ENCODE measurements at regions not wholly inside any gene's neighbourhood (a gene's known extent, or its start where the extent isn't known, plus 50 kb on each side); places are given as distances from the start of the nearest gene placed in this dataset.

- BruUV-seq (replicated peaks) = no TSS peak
- Histone ChIP-seq H2AK9ac (replicated peaks; ENCODE audit: low read depth, low read length, poor library complexity) (no peak overlapping the region), H3K9me3 (ENCODE audit: control insufficient read depth, insufficient read depth, low read length) (peaks cover 4% of the 10 kb centered on the region), H3K14ac (replicated peaks; ENCODE audit: low read depth, low read length) (no peak overlapping the region), H2BK120ac (ENCODE audit: low read depth, low read length) (no peak overlapping the region), H3K4me1 (ENCODE audit: control insufficient read depth, insufficient read depth, low read length) (no peaks in the 10 kb centered on the region), H2AK5ac (ENCODE audit: low read depth, low read length) (no peak overlapping the region), H2BK15ac (ENCODE audit: low read depth, low read length) (no peak overlapping the region), H2AFZ (replicated peaks; ENCODE audit: low read length, poor library complexity) (no peak overlapping the region), H4K8ac (ENCODE audit: low read depth in 2 of 2, low read length in 2 of 2) (no peak overlapping the region; a peak in 1 of 4 replicates), H4K5ac (ENCODE audit: low read depth, low read length) (no peak overlapping the region), H3K27ac (ENCODE audit: insufficient read depth, low read length) (no peak overlapping the region), H4K20me1 (ENCODE audit: insufficient read depth, low read length) (no peaks in the 10 kb centered on the region), H3K4ac (ENCODE audit: low read depth, low read length) (no peak overlapping the region), H3K9ac (ENCODE audit: low read depth, low read length) (no peak overlapping the region), H3K23ac (ENCODE audit: low read depth, low read length) (no peak overlapping the region), H3K56ac (ENCODE audit: extremely low read depth, insufficient read depth, low read length) (no peak overlapping the region), H3K9me1 (ENCODE audit: insufficient read depth, low read length) (no peaks in the 10 kb centered on the region), H3K18ac (ENCODE audit: low read depth, low read length) (no peak overlapping the region), H3K4me2 (ENCODE audit: low read depth, low read length) (no peak overlapping the region), H4K91ac (ENCODE audit: insufficient read depth, low read depth, low read length) (no peak overlapping the region), H3K36me3 (ENCODE audit: control insufficient read depth, insufficient read depth, low read length) (no peaks in the 10 kb centered on the region), H3K4me3 (ENCODE audit: insufficient read depth, low read depth, low read length) (no peak overlapping the region), H3K79me1 (ENCODE audit: low read depth in 1 of 2, low read length in 2 of 2) (no peaks in the 10 kb centered on the region), H2BK20ac (ENCODE audit: low read depth, low read length) (no peak overlapping the region), H2BK5ac (ENCODE audit: low read depth, low read length, poor library complexity, severe bottlenecking) (no peak overlapping the region), H3K27me3 (ENCODE audit: control insufficient read depth, insufficient read depth, low read length) (no peaks in the 10 kb centered on the region)
- intact Hi-C loops (cut with micrococcal nuclease) (no loop called here), dilution Hi-C loops (cut with HindIII; ENCODE audit: low sequenced_read_pairs, unreplicated experiment) (no loop called here), in situ Hi-C loops (cut with MboI; ENCODE audit: low sequenced_read_pairs) (no loop called here)
- POLR2A ChIA-PET (ENCODE audit: unreplicated experiment) = no interaction called here
- CTCF ChIA-PET = interaction anchor here (0.7 kb wide), 1 partner anchor 9 kb away, joined by 3 read pairs; no protein-coding TSS in a partner anchor
- ATAC-seq (ENCODE audit: low read depth) (no peak; the same call in 1 of the 2 replicates), DNase-seq (peak; percentile 15)
- TF ChIP-seq ELK1 (IDR thresholded peaks at IDR 0.05; ENCODE audit: borderline replicate concordance, low read depth, low read length) = no peak
- no peak for TF ChIP-seq MAZ (IDR thresholded peaks at IDR 0.05; ENCODE audit: borderline replicate concordance, low read depth, low read length)
- TF ChIP-seq USF2 (IDR thresholded peaks at IDR 0.05; ENCODE audit: low read depth, low read length) = no peak
- no peak for TF ChIP-seq POLR2A (IDR thresholded peaks at IDR 0.05; ENCODE audit: low read depth, low read length)
- TF ChIP-seq RFX5 (IDR thresholded peaks at IDR 0.05; ENCODE audit: low read depth, low read length) = no peak
- TF ChIP-seq CHD1 (IDR thresholded peaks at IDR 0.05; ENCODE audit: low read depth, low read length) = no peak
- TF ChIP-seq MAFK (IDR thresholded peaks at IDR 0.05; ENCODE audit: low read depth, low read length) = no peak
- TF ChIP-seq CEBPB (IDR thresholded peaks at IDR 0.05; ENCODE audit: low read depth, low read length) = no peak
- no peak for TF ChIP-seq BHLHE40 (IDR thresholded peaks at IDR 0.05; ENCODE audit: low read depth, low read length)
- no peak for TF ChIP-seq SMC3 (IDR thresholded peaks at IDR 0.05; ENCODE audit: low read depth, low read length)
- no peak for TF ChIP-seq RCOR1 (IDR thresholded peaks at IDR 0.05; ENCODE audit: insufficient replicate concordance, low read length)
- TF ChIP-seq RAD21 (IDR thresholded peaks at IDR 0.05; ENCODE audit: low read length) = no peak
- no peak for TF ChIP-seq MXI1 (IDR thresholded peaks at IDR 0.05; ENCODE audit: borderline replicate concordance, low read depth, low read length)
- no peak for TF ChIP-seq FOS (IDR thresholded peaks at IDR 0.05; ENCODE audit: low read depth, low read length)
- TF ChIP-seq NFE2L2 (IDR thresholded peaks at IDR 0.05; ENCODE audit: low read depth, low read length) = no peak
- no peak for TF ChIP-seq CTCF (conservative IDR thresholded peaks at IDR 0.05; ENCODE audit: low read depth, low read length)
- no CpG with 5 or more reads among the region's 1 CpG for WGBS, 2 experiments (ENCODE audit: extremely low coverage in 2 of 2, insufficient read length in 1 of 2)
Measured at GRCh38 chr15:46151786-46152185, 517.0 kb downstream of the SQOR start.

Measured in IMR-90 (cell line).